Naive thymus-derived CD4-positive, alpha-beta T cell (primary cell): ENCODE measurements at regions not wholly inside any gene's neighbourhood (a gene's known extent, or its start where the extent isn't known, plus 50 kb on each side); places are given as distances from the start of the nearest gene placed in this dataset.

Experiments used
- ATAC-seq: fragments of 150-1000 bp; cut with Tn5 transposase; 2 replicates; pipeline ENCODE4 v1.10.0; 2021; ENCODE audit warnings: mild to moderate bottlenecking, moderate library complexity
- CTCF ChIA-PET: fragments of 350-600 bp; sonication (Branson Sonifier 250); formaldehyde crosslinking; loops from one replicate; lab custom pipeline; 2021; ENCODE audit warnings: antibody characterized with exemption; lab: Charles Lee
- POLR2A ChIA-PET: fragments of 350-600 bp; sonication (Branson Sonifier 250); formaldehyde crosslinking; loops from one replicate; lab custom pipeline; 2021; ENCODE audit warnings: antibody characterized with exemption, inconsistent platforms; lab: Charles Lee
- DNase-seq, 9 donors: peaks; one replicate each; pipeline versions ENCODE4 v3.0.0 to v3.0.0-alpha.2; 2020 to 2022; ENCODE audit warnings: mixed read lengths in 1 of 9
- H3K27ac ChIP-seq: one replicate; pipeline ENCODE4 v1.7.0; 2013; ENCODE audit warnings: mild to moderate bottlenecking, low read depth, low read length, moderate library complexity
- H3K27me3 ChIP-seq, 2 donors: one replicate each; pipeline ENCODE4 v1.7.0; 2013; ENCODE audit warnings: low read length in 2 of 2, mild to moderate bottlenecking in 2 of 2, moderate library complexity in 2 of 2; ENCODE audit not compliant: control insufficient read depth in 2 of 2, insufficient read depth in 2 of 2
- H3K36me3 ChIP-seq, 3 experiments: 1 replicate in 2 of 3; 2 replicates in 1 of 3; pipeline ENCODE4 v1.7.0; 2013; ENCODE audit warnings: low read length in 3 of 3, mild to moderate bottlenecking in 3 of 3, moderate library complexity in 1 of 3; ENCODE audit not compliant: insufficient read depth in 3 of 3, control insufficient read depth in 2 of 3
- H3K4me1 ChIP-seq, 2 donors: one replicate each; pipeline ENCODE4 v1.7.0; 2013; ENCODE audit warnings: low read length in 2 of 2, mild to moderate bottlenecking in 2 of 2, moderate library complexity in 1 of 2; ENCODE audit not compliant: control insufficient read depth in 2 of 2, insufficient read depth in 2 of 2
- H3K4me3 ChIP-seq: 2 replicates; pipeline ENCODE4 v1.7.0; 2013; ENCODE audit warnings: mild to moderate bottlenecking, low read length
- H3K9me3 ChIP-seq, 3 experiments: 1 replicate in 2 of 3; 2 replicates in 1 of 3; pipeline ENCODE4 v1.7.0; 2013; ENCODE audit warnings: low read length in 3 of 3; ENCODE audit not compliant: control insufficient read depth in 2 of 3
- H3K27ac Mint-ChIP-seq, 9 donors: one replicate each; pipeline ENCODE4 v1.8.0; 2020 to 2022; ENCODE audit warnings: mixed read lengths in 9 of 9, mild to moderate bottlenecking in 8 of 9, moderate library complexity in 5 of 9, inconsistent platforms in 2 of 9
- H3K27me3 Mint-ChIP-seq, 5 donors: one replicate each; pipeline ENCODE4 v1.8.0; 2021 to 2022; ENCODE audit warnings: mixed read lengths in 5 of 5, mild to moderate bottlenecking in 1 of 5
- H3K36me3 Mint-ChIP-seq, 5 donors: one replicate each; pipeline ENCODE4 v1.8.0; 2020 to 2022; ENCODE audit warnings: mixed read lengths in 5 of 5, mild to moderate bottlenecking in 3 of 5, inconsistent platforms in 1 of 5
- H3K4me1 Mint-ChIP-seq, 7 donors: one replicate each; pipeline ENCODE4 v1.8.0; 2020 to 2022; ENCODE audit warnings: mixed read lengths in 7 of 7, mild to moderate bottlenecking in 3 of 7, inconsistent platforms in 1 of 7
- H3K4me3 Mint-ChIP-seq, 10 donors: one replicate each; pipeline ENCODE4 v1.8.0; 2020 to 2022; ENCODE audit warnings: mild to moderate bottlenecking in 10 of 10, mixed read lengths in 10 of 10, moderate library complexity in 6 of 10, inconsistent platforms in 2 of 10
- H3K9me3 Mint-ChIP-seq, 11 donors: one replicate each; pipeline ENCODE4 v1.8.0; 2020 to 2022; ENCODE audit warnings: mixed read lengths in 11 of 11, mild to moderate bottlenecking in 4 of 11, inconsistent platforms in 1 of 11, moderate library complexity in 1 of 11
- intact Hi-C, 2 donors: fragments of 100-400 bp; cut with micrococcal nuclease; formaldehyde crosslinking; loops; one replicate each; pipeline ENCODE4 v1.15.1; 2023

DNA sequence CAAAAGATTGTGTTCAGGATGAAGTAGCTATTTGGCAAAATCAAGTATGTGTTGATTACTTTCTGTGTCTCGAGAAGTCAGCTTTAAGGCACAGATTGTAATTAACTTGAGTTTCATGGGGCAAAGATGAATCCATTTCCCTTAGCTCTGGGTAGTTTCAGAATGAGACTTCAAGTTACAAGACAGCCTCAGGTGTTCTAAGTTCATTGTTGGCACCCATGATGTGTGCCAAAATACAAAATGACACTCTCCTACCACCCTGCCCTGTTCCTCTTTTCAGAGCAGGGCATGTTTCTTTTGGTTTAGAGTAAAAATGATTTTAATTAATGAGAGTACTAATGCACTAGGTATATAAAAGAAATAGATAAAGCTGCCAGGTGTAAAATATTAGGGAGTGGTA lies 797.6 kb upstream of the POT1 start:
- Histone ChIP-seq H3K27ac (no peak overlapping the region), H3K4me3 (no peak overlapping the region), H3K9me3 (no peaks in the 10 kb centered on the region), H3K4me1 (no peaks in the 10 kb centered on the region), H3K36me3 (no peaks in the 10 kb centered on the region), H3K27me3 (no peaks in the 10 kb centered on the region)
- intact Hi-C loops, result no loop called here
- peaks cover 0 to 30% (median 6%) of the 10 kb centered on the region in 11 donors for H3K9me3 Mint-ChIP-seq
- H3K36me3 Mint-ChIP-seq, result no peaks in the 10 kb centered on the region
- H3K4me1 Mint-ChIP-seq, result no peaks in the 10 kb centered on the region
- no peak for DNase-seq
- CTCF ChIA-PET, result no interaction called here
- no peak overlapping the region for H3K4me3 Mint-ChIP-seq
- ATAC-seq, result no peak
- H3K27ac Mint-ChIP-seq, result no peak overlapping the region
- POLR2A ChIA-PET, result no interaction called here
- no peaks in the 10 kb centered on the region for H3K27me3 Mint-ChIP-seq

GRCh38 chr7:125695626-125696025 lies 766.0 kb upstream of the POT1 start:
- ATAC-seq, result no peak
- intact Hi-C loops, result no loop called here
- H3K36me3 ChIP-seq, result no peaks in the 10 kb centered on the region
- no peaks in the 10 kb centered on the region for H3K9me3 ChIP-seq
- Mint-ChIP-seq H3K4me1 (no peaks in the 10 kb centered on the region), H3K9me3 (peaks cover 0 to 5% (median 0%) of the 10 kb centered on the region in 11 donors), H3K27ac (no peak overlapping the region), H3K36me3 (no peaks in the 10 kb centered on the region), H3K27me3 (no peaks in the 10 kb centered on the region), H3K4me3 (no peak overlapping the region)
- no peak for DNase-seq
- H3K27me3 ChIP-seq, result no peaks in the 10 kb centered on the region
- no peak overlapping the region for H3K27ac ChIP-seq
- POLR2A ChIA-PET, result no interaction called here
- no peaks in the 10 kb centered on the region for H3K4me1 ChIP-seq
- no peak overlapping the region for H3K4me3 ChIP-seq
- CTCF ChIA-PET, result no interaction called here

DNA sequence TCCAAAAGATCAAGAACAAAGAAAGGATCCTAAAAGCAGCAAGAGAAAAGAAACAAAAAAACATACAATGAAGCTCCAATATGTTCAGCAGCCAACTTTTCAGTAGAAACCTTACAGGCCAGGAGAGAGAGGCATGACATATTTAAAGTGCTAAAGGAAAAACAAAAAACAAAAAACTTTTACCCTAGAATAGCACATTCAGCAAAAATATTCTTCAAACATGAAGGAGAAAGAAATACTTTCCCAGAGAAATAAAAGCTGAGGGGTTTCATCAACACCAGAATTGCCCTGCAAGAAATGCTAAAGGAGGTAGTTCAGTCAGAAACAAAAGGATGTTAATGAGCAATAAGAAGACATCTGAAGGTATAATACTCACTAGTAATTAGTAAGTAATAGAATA lies 753.5 kb upstream of the POT1 start:
- DNase-seq, result no peak
- ChIA-PET POLR2A (no interaction called here), CTCF (no interaction called here)
- Mint-ChIP-seq H3K36me3 (no peaks in the 10 kb centered on the region), H3K27me3 (no peaks in the 10 kb centered on the region), H3K9me3 (peaks cover 0 to 8% (median 3%) of the 10 kb centered on the region in 11 donors), H3K4me1 (no peaks in the 10 kb centered on the region), H3K4me3 (no peak overlapping the region), H3K27ac (no peak overlapping the region)
- no peaks in the 10 kb centered on the region for H3K36me3 ChIP-seq
- no peaks in the 10 kb centered on the region for H3K4me1 ChIP-seq
- ATAC-seq, result no peak
- H3K9me3 ChIP-seq, result peaks cover 0 to 3% (median 0%) of the 10 kb centered on the region in 3 experiments
- no peaks in the 10 kb centered on the region for H3K27me3 ChIP-seq
- intact Hi-C loops, result no loop called here
- H3K27ac ChIP-seq, result no peak overlapping the region
- no peak overlapping the region for H3K4me3 ChIP-seq

- no peak for ATAC-seq
- ChIA-PET CTCF (no interaction called here), POLR2A (no interaction called here)
- Histone ChIP-seq H3K4me1 (no peaks in the 10 kb centered on the region), H3K27me3 (no peaks in the 10 kb centered on the region), H3K36me3 (no peaks in the 10 kb centered on the region), H3K27ac (no peak overlapping the region), H3K4me3 (no peak overlapping the region), H3K9me3 (peaks cover 0 to 3% (median 0%) of the 10 kb centered on the region in 3 experiments)
- H3K36me3 Mint-ChIP-seq, result no peaks in the 10 kb centered on the region
- H3K4me1 Mint-ChIP-seq, result no peaks in the 10 kb centered on the region
- intact Hi-C loops, result no loop called here
- H3K9me3 Mint-ChIP-seq, result peaks cover 0 to 8% (median 3%) of the 10 kb centered on the region in 11 donors
- no peaks in the 10 kb centered on the region for H3K27me3 Mint-ChIP-seq
- no peak overlapping the region for H3K27ac Mint-ChIP-seq
- no peak for DNase-seq
- H3K4me3 Mint-ChIP-seq, result no peak overlapping the region
These were observed 751.9 kb upstream of the POT1 start for GRCh38 chr7:125681508-125681907.

DNA sequence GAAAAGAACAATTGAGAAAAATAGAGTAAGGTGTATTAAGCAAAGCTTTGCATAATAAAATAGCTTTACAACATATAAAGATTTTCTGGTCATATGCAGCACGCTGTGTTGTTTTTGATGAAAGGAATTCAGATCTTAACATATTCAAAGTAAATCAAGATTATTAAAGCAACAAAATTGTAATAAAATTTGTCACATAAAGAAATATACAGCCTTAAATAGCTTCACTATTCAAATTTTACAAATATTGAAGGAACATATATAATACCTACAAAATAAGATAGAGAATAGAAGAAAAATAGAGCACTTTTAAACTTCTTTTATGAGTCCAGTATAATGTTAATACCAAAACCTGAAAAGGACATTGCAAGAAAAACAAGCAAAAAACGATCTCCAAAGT lies 749.1 kb upstream of the POT1 start:
- DNase-seq, result no peak
- Mint-ChIP-seq H3K4me1 (no peaks in the 10 kb centered on the region), H3K9me3 (peaks cover 0 to 4% (median 2%) of the 10 kb centered on the region in 11 donors), H3K27me3 (no peaks in the 10 kb centered on the region), H3K36me3 (no peaks in the 10 kb centered on the region), H3K4me3 (no peak overlapping the region), H3K27ac (no peak overlapping the region)
- H3K27me3 ChIP-seq, result no peaks in the 10 kb centered on the region
- no peak overlapping the region for H3K27ac ChIP-seq
- no peaks in the 10 kb centered on the region for H3K4me1 ChIP-seq
- POLR2A ChIA-PET, result no interaction called here
- H3K4me3 ChIP-seq, result no peak overlapping the region
- CTCF ChIA-PET, result no interaction called here
- intact Hi-C loops, result no loop called here
- H3K9me3 ChIP-seq, result peaks cover 0 to 3% (median 0%) of the 10 kb centered on the region in 3 experiments
- no peak for ATAC-seq
- no peaks in the 10 kb centered on the region for H3K36me3 ChIP-seq

DNA sequence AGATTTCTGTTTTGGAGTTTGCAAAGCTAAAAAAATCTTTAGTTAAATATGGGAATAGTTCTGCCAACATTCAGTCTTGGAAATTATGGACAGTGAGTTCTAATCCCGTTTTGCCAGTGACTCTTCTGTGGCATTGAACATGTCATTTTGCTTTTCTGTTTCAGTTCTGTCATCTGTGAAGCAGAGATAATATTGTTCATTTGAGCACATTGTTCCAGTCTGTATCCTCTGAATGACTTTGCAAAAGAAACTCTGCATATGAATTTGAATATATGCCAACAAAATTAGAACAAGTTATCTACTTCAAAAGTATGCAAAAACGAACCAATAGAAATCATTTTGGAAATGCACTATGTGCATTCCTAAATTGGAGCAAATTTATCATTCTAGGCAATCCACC lies 746.0 kb upstream of the POT1 start:
- Histone ChIP-seq H3K4me1 (no peaks in the 10 kb centered on the region), H3K36me3 (no peaks in the 10 kb centered on the region), H3K9me3 (no peaks in the 10 kb centered on the region), H3K27me3 (no peaks in the 10 kb centered on the region), H3K27ac (no peak overlapping the region), H3K4me3 (no peak overlapping the region)
- no peak for DNase-seq
- H3K36me3 Mint-ChIP-seq, result no peaks in the 10 kb centered on the region
- H3K4me3 Mint-ChIP-seq, result no peak overlapping the region
- peaks cover 0 to 2% (median 0%) of the 10 kb centered on the region in 11 donors for H3K9me3 Mint-ChIP-seq
- no peak for ATAC-seq
- CTCF ChIA-PET, result no interaction called here
- H3K27ac Mint-ChIP-seq, result no peak overlapping the region
- H3K4me1 Mint-ChIP-seq, result no peaks in the 10 kb centered on the region
- intact Hi-C loops, result no loop called here
- POLR2A ChIA-PET, result no interaction called here
- no peaks in the 10 kb centered on the region for H3K27me3 Mint-ChIP-seq

- peaks cover 0 to 2% (median 0%) of the 10 kb centered on the region in 11 donors for H3K9me3 Mint-ChIP-seq
- no peaks in the 10 kb centered on the region for H3K4me1 Mint-ChIP-seq
- CTCF ChIA-PET, result no interaction called here
- H3K27me3 Mint-ChIP-seq, result no peaks in the 10 kb centered on the region
- DNase-seq, result no peak
- ATAC-seq, result no peak
- H3K27ac ChIP-seq, result no peak overlapping the region
- no peaks in the 10 kb centered on the region for H3K36me3 ChIP-seq
- POLR2A ChIA-PET, result no interaction called here
- H3K4me3 Mint-ChIP-seq, result no peak overlapping the region
- H3K4me1 ChIP-seq, result no peaks in the 10 kb centered on the region
- no peak overlapping the region for H3K27ac Mint-ChIP-seq
- H3K27me3 ChIP-seq, result no peaks in the 10 kb centered on the region
- no peak overlapping the region for H3K4me3 ChIP-seq
- intact Hi-C loops, result no loop called here
- no peaks in the 10 kb centered on the region for H3K36me3 Mint-ChIP-seq
- H3K9me3 ChIP-seq, result no peaks in the 10 kb centered on the region
These were observed 745.5 kb upstream of the POT1 start for GRCh38 chr7:125675169-125675568.
